ENCODE measurements at regions not wholly inside any gene's neighbourhood (a gene's known extent, or its start where the extent isn't known, plus 50 kb on each side); places are given as distances from the start of the nearest gene placed in this dataset.

GRCh38 chr13:89082623-89083022 is 1411.5 kb downstream of the SLITRK5 start:
- TF ChIP-seq POLR2A (IDR thresholded peaks at IDR 0.05; ENCODE audit: low read depth, low read length) (no peak), RAD21 (IDR thresholded peaks at IDR 0.05; ENCODE audit: low read length) (no peak), CEBPB (IDR thresholded peaks at IDR 0.05; ENCODE audit: low read depth, low read length) (peak; percentile 63), FOS (IDR thresholded peaks at IDR 0.05; ENCODE audit: low read depth, low read length) (no peak), MXI1 (IDR thresholded peaks at IDR 0.05; ENCODE audit: borderline replicate concordance, low read depth, low read length) (no peak), CHD1 (IDR thresholded peaks at IDR 0.05; ENCODE audit: low read depth, low read length) (no peak), RFX5 (IDR thresholded peaks at IDR 0.05; ENCODE audit: low read depth, low read length) (no peak)
- TF ChIP-seq, protein P1, sequence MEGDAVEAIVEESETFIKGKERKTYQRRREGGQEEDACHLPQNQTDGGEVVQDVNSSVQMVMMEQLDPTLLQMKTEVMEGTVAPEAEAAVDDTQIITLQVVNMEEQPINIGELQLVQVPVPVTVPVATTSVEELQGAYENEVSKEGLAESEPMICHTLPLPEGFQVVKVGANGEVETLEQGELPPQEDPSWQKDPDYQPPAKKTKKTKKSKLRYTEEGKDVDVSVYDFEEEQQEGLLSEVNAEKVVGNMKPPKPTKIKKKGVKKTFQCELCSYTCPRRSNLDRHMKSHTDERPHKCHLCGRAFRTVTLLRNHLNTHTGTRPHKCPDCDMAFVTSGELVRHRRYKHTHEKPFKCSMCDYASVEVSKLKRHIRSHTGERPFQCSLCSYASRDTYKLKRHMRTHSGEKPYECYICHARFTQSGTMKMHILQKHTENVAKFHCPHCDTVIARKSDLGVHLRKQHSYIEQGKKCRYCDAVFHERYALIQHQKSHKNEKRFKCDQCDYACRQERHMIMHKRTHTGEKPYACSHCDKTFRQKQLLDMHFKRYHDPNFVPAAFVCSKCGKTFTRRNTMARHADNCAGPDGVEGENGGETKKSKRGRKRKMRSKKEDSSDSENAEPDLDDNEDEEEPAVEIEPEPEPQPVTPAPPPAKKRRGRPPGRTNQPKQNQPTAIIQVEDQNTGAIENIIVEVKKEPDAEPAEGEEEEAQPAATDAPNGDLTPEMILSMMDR (conservative IDR thresholded peaks at IDR 0.05; ENCODE audit: low read depth, low read length) = no peak
- TF ChIP-seq, protein P2, sequence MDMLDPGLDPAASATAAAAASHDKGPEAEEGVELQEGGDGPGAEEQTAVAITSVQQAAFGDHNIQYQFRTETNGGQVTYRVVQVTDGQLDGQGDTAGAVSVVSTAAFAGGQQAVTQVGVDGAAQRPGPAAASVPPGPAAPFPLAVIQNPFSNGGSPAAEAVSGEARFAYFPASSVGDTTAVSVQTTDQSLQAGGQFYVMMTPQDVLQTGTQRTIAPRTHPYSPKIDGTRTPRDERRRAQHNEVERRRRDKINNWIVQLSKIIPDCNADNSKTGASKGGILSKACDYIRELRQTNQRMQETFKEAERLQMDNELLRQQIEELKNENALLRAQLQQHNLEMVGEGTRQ (IDR thresholded peaks at IDR 0.05; ENCODE audit: low read depth, low read length) = no peak

Data from IMR-90 (cell line).